ENCODE measurements at regions not wholly inside any gene's neighbourhood (a gene's known extent, or its start where the extent isn't known, plus 50 kb on each side); places are given as distances from the start of the nearest gene placed in this dataset.

DNA sequence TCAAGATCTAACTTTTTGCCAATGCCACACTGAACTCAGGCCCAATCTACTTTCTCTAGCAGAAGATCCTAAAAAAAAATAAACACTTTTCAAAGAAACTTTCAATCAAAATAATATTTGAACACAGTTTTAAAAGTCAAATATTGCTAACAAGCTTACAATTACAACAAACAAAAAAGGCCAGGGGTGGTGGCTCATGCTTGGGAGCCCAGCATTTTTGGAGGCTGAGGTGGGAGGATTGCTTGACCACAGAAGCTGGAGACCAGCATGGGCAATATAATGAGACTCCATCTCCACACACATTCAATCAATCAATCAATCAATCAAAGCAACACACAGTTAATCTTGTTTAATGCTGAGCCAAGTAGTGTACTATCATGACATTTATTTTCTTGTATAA, 149.2 kb downstream of the CYP26A1 start:
- H3K4me3 ChIP-seq = no peak overlapping the region
- no peaks in the 10 kb centered on the region for H3K9me3 ChIP-seq
- intact Hi-C loops (cut with DNase I; ENCODE audit: low total_unique reads) = no loop called here
- TF ChIP-seq POLR2A (IDR thresholded peaks at IDR 0.05) (no peak), EP300 (IDR thresholded peaks at IDR 0.05) (no peak), CTCF (IDR thresholded peaks at IDR 0.05) (no peak), POLR2AphosphoS5 (IDR thresholded peaks at IDR 0.05) (no peak)
- no peaks in the 10 kb centered on the region for H3K36me3 ChIP-seq
- DNase-seq = no peak
- H3K4me1 ChIP-seq = no peaks in the 10 kb centered on the region
- H3K27me3 ChIP-seq = peaks cover 0 to 4% (median 0%) of the 10 kb centered on the region in 3 donors
- no peak overlapping the region for H3K27ac ChIP-seq

DNA sequence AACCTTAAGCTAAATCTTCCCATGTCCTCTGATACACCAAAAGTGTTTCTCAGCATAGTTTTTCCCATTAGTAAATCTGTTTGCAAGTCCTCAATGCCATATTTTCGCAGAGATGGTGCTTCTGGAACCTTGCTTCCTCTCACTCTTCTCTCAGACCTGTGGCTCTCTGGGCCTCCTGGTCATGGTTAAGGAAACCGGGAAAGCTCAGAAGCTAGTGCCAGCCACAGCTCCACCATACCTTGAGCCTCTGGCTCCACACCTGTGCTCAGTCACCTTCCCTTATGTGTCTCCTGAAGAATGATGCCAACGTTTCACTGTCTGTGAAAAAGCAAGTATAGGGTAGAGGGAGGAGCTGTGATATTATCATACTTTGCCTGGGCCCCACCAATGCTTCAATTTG, 149.6 kb downstream of the CYP26A1 start:
- intact Hi-C loops (cut with DNase I; ENCODE audit: low total_unique reads) = no loop called here
- no peak for DNase-seq

DNA sequence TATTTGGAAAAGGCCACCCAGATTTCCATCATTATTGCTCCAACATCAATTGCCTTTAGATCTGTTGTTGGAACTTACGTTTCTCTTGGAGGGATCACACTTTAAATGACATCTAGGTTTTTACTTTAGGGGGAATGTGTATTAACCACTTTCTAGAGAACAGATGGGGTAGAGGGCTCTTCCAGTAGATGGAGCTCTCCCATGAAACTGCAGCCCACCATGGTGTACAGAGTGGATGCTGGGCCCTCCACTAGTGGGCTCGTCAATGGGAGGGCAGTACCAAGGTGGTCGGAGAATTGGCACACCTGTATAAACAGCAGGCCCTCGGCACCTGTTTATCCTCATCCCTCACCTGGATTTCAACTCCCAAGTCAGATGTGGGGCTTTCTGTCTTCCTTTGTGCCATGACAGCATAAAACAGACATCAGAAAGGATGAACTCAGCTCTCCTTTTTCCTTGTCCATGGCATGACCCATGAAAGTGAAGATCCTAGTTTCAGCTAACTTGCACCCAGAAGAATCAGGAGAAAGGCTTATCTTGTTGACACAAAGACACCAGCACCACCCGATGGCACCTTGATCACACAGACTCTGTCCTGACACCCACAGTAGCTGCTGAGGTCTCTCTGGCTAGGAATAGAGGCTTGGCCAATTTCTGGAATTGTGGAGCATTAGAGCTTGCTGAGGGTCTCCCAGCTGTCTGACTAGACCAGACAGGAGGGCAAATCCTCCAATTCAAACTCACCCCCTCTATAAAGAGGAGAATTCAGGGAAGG, 150.5 kb downstream of the CYP26A1 start:
- DNase-seq = no peak
- Histone ChIP-seq H3K4me1 (no peaks in the 10 kb centered on the region), H3K27ac (no peak overlapping the region), H3K4me3 (no peak overlapping the region), H3K27me3 (peaks cover 0 to 4% (median 0%) of the 10 kb centered on the region in 3 donors), H3K36me3 (no peaks in the 10 kb centered on the region), H3K9me3 (no peaks in the 10 kb centered on the region)
- TF ChIP-seq CTCF (IDR thresholded peaks at IDR 0.05) = no peak
- no peak for TF ChIP-seq POLR2A (IDR thresholded peaks at IDR 0.05)
- no peak for TF ChIP-seq POLR2AphosphoS5 (IDR thresholded peaks at IDR 0.05)
- no peak for TF ChIP-seq EP300 (IDR thresholded peaks at IDR 0.05)
- intact Hi-C loops (cut with DNase I; ENCODE audit: low total_unique reads) = no loop called here
- WGBS, 5 donors = 84 to 87% (median 86%) methylated on average over 5 of the region's 5 CpGs

More for the DNA sequence above, 149.6 kb downstream of the CYP26A1 start:
- no peaks in the 10 kb centered on the region for H3K36me3 ChIP-seq
- H3K9me3 ChIP-seq = no peaks in the 10 kb centered on the region
- H3K27ac ChIP-seq = no peak overlapping the region
- 88 to 95% (median 90%) methylated on average over 3 of the region's 3 CpGs for WGBS, 5 donors
- H3K4me1 ChIP-seq = no peaks in the 10 kb centered on the region
- TF ChIP-seq CTCF (IDR thresholded peaks at IDR 0.05) (no peak), EP300 (IDR thresholded peaks at IDR 0.05) (no peak), POLR2AphosphoS5 (IDR thresholded peaks at IDR 0.05) (no peak)
- H3K27me3 ChIP-seq = peaks cover 0 to 4% (median 0%) of the 10 kb centered on the region in 3 donors
- H3K4me3 ChIP-seq = no peak overlapping the region

DNA sequence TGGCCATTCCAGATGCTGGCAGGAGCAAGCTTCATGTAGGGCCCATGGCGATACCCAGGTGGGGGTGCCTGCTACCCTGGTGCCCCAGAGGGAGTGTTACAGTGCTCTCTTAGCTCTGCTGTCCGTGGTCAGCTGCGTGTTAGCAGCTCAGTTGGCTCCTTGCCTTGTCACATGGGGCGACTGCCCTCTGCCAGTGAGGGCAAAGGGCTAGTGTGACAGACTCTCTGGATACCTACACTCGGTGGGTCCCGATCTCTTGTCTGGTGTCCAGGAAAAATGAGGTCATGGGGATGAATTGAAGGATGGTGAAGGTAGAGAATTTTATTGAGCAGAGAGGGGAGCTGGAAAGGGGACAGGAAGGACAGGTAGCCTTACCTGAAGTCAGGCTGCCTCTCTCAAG, 152.2 kb downstream of the CYP26A1 start:
- no peak for DNase-seq
- H3K9me3 ChIP-seq = no peaks in the 10 kb centered on the region
- WGBS, 5 donors = 33 to 58% (median 40%) methylated on average over 5 to 6 of the region's 6 CpGs

More for the DNA sequence above, 152.2 kb downstream of the CYP26A1 start:
- intact Hi-C loops (cut with DNase I; ENCODE audit: low total_unique reads) = no loop called here
- no peaks in the 10 kb centered on the region for H3K4me1 ChIP-seq
- H3K27ac ChIP-seq = no peak overlapping the region
- H3K36me3 ChIP-seq = no peaks in the 10 kb centered on the region
- H3K4me3 ChIP-seq = no peak overlapping the region
- TF ChIP-seq CTCF (IDR thresholded peaks at IDR 0.05) = no peak
- TF ChIP-seq EP300 (IDR thresholded peaks at IDR 0.05) = no peak
- TF ChIP-seq POLR2A (IDR thresholded peaks at IDR 0.05) = no peak
- no peak for TF ChIP-seq POLR2AphosphoS5 (IDR thresholded peaks at IDR 0.05)
- peaks cover 0 to 4% (median 0%) of the 10 kb centered on the region in 3 donors for H3K27me3 ChIP-seq
